IMR-90 (cell line): ENCODE measurements at regions not wholly inside any gene's neighbourhood (a gene's known extent, or its start where the extent isn't known, plus 50 kb on each side); places are given as distances from the start of the nearest gene placed in this dataset.

ENCODE experiments used
- BHLHE40 ChIP-seq: fragments of 150-350 bp; IDR thresholded peaks from 2 replicates; pipeline ENCODE4 v1.6.1; 2016; ENCODE audit warnings: mild to moderate bottlenecking, low read depth, low read length
- CEBPB ChIP-seq: IDR thresholded peaks from 2 replicates; pipeline ENCODE4 v1.6.1; 2012; ENCODE audit warnings: low read depth, low read length, improper control_type of control experiment
- CTCF ChIP-seq: conservative IDR thresholded peaks from 2 replicates; pipeline ENCODE4 v1.5.1; 2012; ENCODE audit warnings: mild to moderate bottlenecking, low read depth, low read length, improper control_type of control experiment
- ELK1 ChIP-seq: fragments of 150-350 bp; IDR thresholded peaks from 2 replicates; pipeline ENCODE4 v1.6.1; 2016; ENCODE audit warnings: low read depth, mild to moderate bottlenecking, low read length, moderate library complexity, borderline replicate concordance
- FOS ChIP-seq: fragments of 150-350 bp; IDR thresholded peaks from 2 replicates; pipeline ENCODE4 v1.6.1; 2016; ENCODE audit warnings: low read depth, low read length
- MXI1 ChIP-seq: IDR thresholded peaks from 2 replicates; pipeline ENCODE4 v1.6.1; 2012; ENCODE audit warnings: low read depth, mild to moderate bottlenecking, low read length, moderate library complexity, borderline replicate concordance
- NFE2L2 ChIP-seq: fragments of 150-350 bp; IDR thresholded peaks from 2 replicates; pipeline ENCODE4 v1.6.1; 2016; ENCODE audit warnings: low read depth, mild to moderate bottlenecking, low read length
- POLR2A ChIP-seq: IDR thresholded peaks from 2 replicates; pipeline ENCODE4 v1.6.1; 2012; ENCODE audit warnings: mild to moderate bottlenecking, low read depth, low read length
- RAD21 ChIP-seq: IDR thresholded peaks from 2 replicates; pipeline ENCODE4 v1.6.1; 2012; ENCODE audit warnings: low read length, improper control_type of control experiment
- RCOR1 ChIP-seq: IDR thresholded peaks from 2 replicates; pipeline ENCODE4 v1.6.1; 2012; ENCODE audit warnings: mild to moderate bottlenecking, low read length, improper control_type of control experiment; ENCODE audit not compliant: insufficient replicate concordance
- RFX5 ChIP-seq: IDR thresholded peaks from 2 replicates; pipeline ENCODE4 v1.8.0; 2012; ENCODE audit warnings: low read depth, mild to moderate bottlenecking, low read length, moderate library complexity
- SMC3 ChIP-seq: fragments of 150-350 bp; IDR thresholded peaks from 2 replicates; pipeline ENCODE4 v1.6.1; 2016; ENCODE audit warnings: low read depth, mild to moderate bottlenecking, antibody characterized with exemption, low read length, moderate library complexity

GRCh38 chr6:100281471-100281901 is 183.2 kb downstream of the SIM1 start:
- no peak for TF ChIP-seq RAD21
- no peak for TF ChIP-seq CTCF
- no peak for TF ChIP-seq ELK1
- TF ChIP-seq POLR2A, result no peak
- no peak for TF ChIP-seq SMC3
- no peak for TF ChIP-seq NFE2L2
- no peak for TF ChIP-seq CEBPB
- no peak for TF ChIP-seq MXI1
- no peak for TF ChIP-seq FOS
- no peak for TF ChIP-seq BHLHE40
- TF ChIP-seq RCOR1, result no peak
- TF ChIP-seq RFX5, result no peak
